ENCODE measurements at regions not wholly inside any gene's neighbourhood (a gene's known extent, or its start where the extent isn't known, plus 50 kb on each side); places are given as distances from the start of the nearest gene placed in this dataset.
A peak's percentile ranks its signal among the peaks of the same experiment; 100 is the strongest.

GRCh38 chrX:40282946-40283660 lies 185.3 kb upstream of the BCOR start:
- H3K4me1 ChIP-seq (ENCODE audit: control insufficient read depth in 3 of 3, insufficient read depth in 2 of 3, low read depth in 1 of 3, low read length in 2 of 3), result peaks cover 0 to 2% (median 0%) of the 10 kb centered on the region in 3 donors
- H3K4me3 ChIP-seq (ENCODE audit: low read depth in 1 of 3, low read length in 3 of 3), result no peak overlapping the region
- 66 to 94% (median 86%) methylated on average over 10 of the region's 10 CpGs for WGBS, 3 donors
- H3K9me3 ChIP-seq (ENCODE audit: control insufficient read depth in 2 of 2, insufficient read depth in 1 of 2, low read depth in 1 of 2, low read length in 1 of 2), result peaks cover 1 to 8% of the 10 kb centered on the region in 2 donors
- DNase-seq (no peak), FAIRE-seq (no peak)
- H3K27me3 ChIP-seq (ENCODE audit: control insufficient read depth in 3 of 3, insufficient read depth in 3 of 3, low read length in 3 of 3), result no peaks in the 10 kb centered on the region
- H3K27ac ChIP-seq (ENCODE audit: low read depth in 1 of 3, low read length in 2 of 3), result no peak overlapping the region
- H3K36me3 ChIP-seq (ENCODE audit: control insufficient read depth in 3 of 3, insufficient read depth in 2 of 3, low read depth in 1 of 3, low read length in 3 of 3), result no peaks in the 10 kb centered on the region

- DNase-seq (no peak), FAIRE-seq (no peak)
- Histone ChIP-seq H3K4me3 (ENCODE audit: low read depth in 1 of 3, low read length in 3 of 3) (no peak overlapping the region), H3K27me3 (ENCODE audit: control insufficient read depth in 3 of 3, insufficient read depth in 3 of 3, low read length in 3 of 3) (no peaks in the 10 kb centered on the region), H3K4me1 (ENCODE audit: control insufficient read depth in 3 of 3, insufficient read depth in 2 of 3, low read depth in 1 of 3, low read length in 2 of 3) (peaks cover 0 to 2% (median 0%) of the 10 kb centered on the region in 3 donors), H3K27ac (ENCODE audit: low read depth in 1 of 3, low read length in 2 of 3) (no peak overlapping the region), H3K9me3 (ENCODE audit: control insufficient read depth in 2 of 2, insufficient read depth in 1 of 2, low read depth in 1 of 2, low read length in 1 of 2) (peaks cover 1 to 8% of the 10 kb centered on the region in 2 donors), H3K36me3 (ENCODE audit: control insufficient read depth in 3 of 3, insufficient read depth in 2 of 3, low read depth in 1 of 3, low read length in 3 of 3) (no peaks in the 10 kb centered on the region)
- 59 to 79% (median 74%) methylated on average over 4 of the region's 4 CpGs for WGBS, 3 donors
These were observed 184.6 kb upstream of the BCOR start for GRCh38 chrX:40282348-40282747.

- no peak overlapping the region for H3K4me3 ChIP-seq (ENCODE audit: low read depth in 1 of 3, low read length in 3 of 3)
- no peaks in the 10 kb centered on the region for H3K27me3 ChIP-seq (ENCODE audit: control insufficient read depth in 3 of 3, insufficient read depth in 3 of 3, low read length in 3 of 3)
- 53 to 71% (median 67%) methylated on average over 4 of the region's 4 CpGs for WGBS, 3 donors
- H3K4me1 ChIP-seq (ENCODE audit: control insufficient read depth in 3 of 3, insufficient read depth in 2 of 3, low read depth in 1 of 3, low read length in 2 of 3), result peaks cover 0 to 2% (median 0%) of the 10 kb centered on the region in 3 donors
- no peak overlapping the region for H3K27ac ChIP-seq (ENCODE audit: low read depth in 1 of 3, low read length in 2 of 3)
- no peaks in the 10 kb centered on the region for H3K36me3 ChIP-seq (ENCODE audit: control insufficient read depth in 3 of 3, insufficient read depth in 2 of 3, low read depth in 1 of 3, low read length in 3 of 3)
- H3K9me3 ChIP-seq (ENCODE audit: control insufficient read depth in 2 of 2, insufficient read depth in 1 of 2, low read depth in 1 of 2, low read length in 1 of 2), result peaks cover 1 to 8% of the 10 kb centered on the region in 2 donors
- DNase-seq (no peak), FAIRE-seq (no peak)
These were observed 183.7 kb upstream of the BCOR start for GRCh38 chrX:40281336-40282005.

GRCh38 chrX:40279762-40280161 lies 182.0 kb upstream of the BCOR start:
- FAIRE-seq (no peak), DNase-seq (no peak)
- no peaks in the 10 kb centered on the region for H3K27me3 ChIP-seq (ENCODE audit: control insufficient read depth in 3 of 3, insufficient read depth in 3 of 3, low read length in 3 of 3)
- H3K27ac ChIP-seq (ENCODE audit: low read depth in 1 of 3, low read length in 2 of 3), result no peak overlapping the region
- WGBS, 3 donors, result 52 to 81% (median 65%) methylated on average over 5 of the region's 5 CpGs
- H3K36me3 ChIP-seq (ENCODE audit: control insufficient read depth in 3 of 3, insufficient read depth in 2 of 3, low read depth in 1 of 3, low read length in 3 of 3), result no peaks in the 10 kb centered on the region
- H3K4me3 ChIP-seq (ENCODE audit: low read depth in 1 of 3, low read length in 3 of 3), result no peak overlapping the region
- peaks cover 0 to 2% (median 0%) of the 10 kb centered on the region in 3 donors for H3K4me1 ChIP-seq (ENCODE audit: control insufficient read depth in 3 of 3, insufficient read depth in 2 of 3, low read depth in 1 of 3, low read length in 2 of 3)
- H3K9me3 ChIP-seq (ENCODE audit: control insufficient read depth in 2 of 2, insufficient read depth in 1 of 2, low read depth in 1 of 2, low read length in 1 of 2), result peaks cover 0 to 8% of the 10 kb centered on the region in 2 donors

GRCh38 chrX:40279091-40279430 lies 181.3 kb upstream of the BCOR start:
- Histone ChIP-seq H3K36me3 (ENCODE audit: control insufficient read depth in 3 of 3, insufficient read depth in 2 of 3, low read depth in 1 of 3, low read length in 3 of 3) (no peaks in the 10 kb centered on the region), H3K27ac (ENCODE audit: low read depth in 1 of 3, low read length in 2 of 3) (no peak overlapping the region), H3K4me3 (ENCODE audit: low read depth in 1 of 3, low read length in 3 of 3) (no peak overlapping the region), H3K4me1 (ENCODE audit: control insufficient read depth in 3 of 3, insufficient read depth in 2 of 3, low read depth in 1 of 3, low read length in 2 of 3) (peaks cover 0 to 2% (median 0%) of the 10 kb centered on the region in 3 donors), H3K9me3 (ENCODE audit: control insufficient read depth in 2 of 2, insufficient read depth in 1 of 2, low read depth in 1 of 2, low read length in 1 of 2) (peaks cover 0 to 7% of the 10 kb centered on the region in 2 donors), H3K27me3 (ENCODE audit: control insufficient read depth in 3 of 3, insufficient read depth in 3 of 3, low read length in 3 of 3) (no peaks in the 10 kb centered on the region)
- DNase-seq (no peak), FAIRE-seq (no peak)
- WGBS, 3 donors, result 56 to 61% (median 60%) methylated on average over 3 of the region's 3 CpGs

GRCh38 chrX:40278340-40279090 lies 180.8 kb upstream of the BCOR start:
- Histone ChIP-seq H3K4me3 (ENCODE audit: low read depth in 1 of 3, low read length in 3 of 3) (no peak overlapping the region), H3K9me3 (ENCODE audit: control insufficient read depth in 2 of 2, insufficient read depth in 1 of 2, low read depth in 1 of 2, low read length in 1 of 2) (peaks cover 0 to 7% of the 10 kb centered on the region in 2 donors), H3K27me3 (ENCODE audit: control insufficient read depth in 3 of 3, insufficient read depth in 3 of 3, low read length in 3 of 3) (no peaks in the 10 kb centered on the region), H3K4me1 (ENCODE audit: control insufficient read depth in 3 of 3, insufficient read depth in 2 of 3, low read depth in 1 of 3, low read length in 2 of 3) (peaks cover 0 to 2% (median 0%) of the 10 kb centered on the region in 3 donors), H3K36me3 (ENCODE audit: control insufficient read depth in 3 of 3, insufficient read depth in 2 of 3, low read depth in 1 of 3, low read length in 3 of 3) (no peaks in the 10 kb centered on the region), H3K27ac (ENCODE audit: low read depth in 1 of 3, low read length in 2 of 3) (peak overlapping the region in 1 of 3 donors; percentile 39)
- WGBS, 3 donors, result 55 to 60% (median 55%) methylated on average over 10 of the region's 10 CpGs
- FAIRE-seq, result no peak
- DNase-seq, result peak; percentile 27 to 32

- H3K4me1 ChIP-seq (ENCODE audit: control insufficient read depth in 3 of 3, insufficient read depth in 2 of 3, low read depth in 1 of 3, low read length in 2 of 3), result peaks cover 0 to 4% (median 2%) of the 10 kb centered on the region in 3 donors
- H3K36me3 ChIP-seq (ENCODE audit: control insufficient read depth in 3 of 3, insufficient read depth in 2 of 3, low read depth in 1 of 3, low read length in 3 of 3), result no peaks in the 10 kb centered on the region
- DNase-seq, result no peak
- H3K9me3 ChIP-seq (ENCODE audit: control insufficient read depth in 2 of 2, insufficient read depth in 1 of 2, low read depth in 1 of 2, low read length in 1 of 2), result peaks cover 0 to 7% of the 10 kb centered on the region in 2 donors
- 78 to 85% (median 82%) methylated on average over 3 of the region's 3 CpGs for WGBS, 3 donors
- H3K27me3 ChIP-seq (ENCODE audit: control insufficient read depth in 3 of 3, insufficient read depth in 3 of 3, low read length in 3 of 3), result no peaks in the 10 kb centered on the region
- no peak overlapping the region for H3K27ac ChIP-seq (ENCODE audit: low read depth in 1 of 3, low read length in 2 of 3)
- H3K4me3 ChIP-seq (ENCODE audit: low read depth in 1 of 3, low read length in 3 of 3), result no peak overlapping the region
- no peak for FAIRE-seq
These were observed 179.9 kb upstream of the BCOR start for GRCh38 chrX:40277672-40278071.

- H3K4me1 ChIP-seq (ENCODE audit: control insufficient read depth in 3 of 3, insufficient read depth in 2 of 3, low read depth in 1 of 3, low read length in 2 of 3), result peaks cover 0 to 6% (median 0%) of the 10 kb centered on the region in 3 donors
- no peak overlapping the region for H3K4me3 ChIP-seq (ENCODE audit: low read depth in 1 of 3, low read length in 3 of 3)
- no peaks in the 10 kb centered on the region for H3K27me3 ChIP-seq (ENCODE audit: control insufficient read depth in 3 of 3, insufficient read depth in 3 of 3, low read length in 3 of 3)
- DNase-seq, result peak in 1 of 2 donors; percentile 23
- 52 to 73% (median 72%) methylated on average over 13 to 15 of the region's 15 CpGs for WGBS, 3 donors
- H3K36me3 ChIP-seq (ENCODE audit: control insufficient read depth in 3 of 3, insufficient read depth in 2 of 3, low read depth in 1 of 3, low read length in 3 of 3), result no peaks in the 10 kb centered on the region
- no peak for FAIRE-seq
- H3K9me3 ChIP-seq (ENCODE audit: control insufficient read depth in 2 of 2, insufficient read depth in 1 of 2, low read depth in 1 of 2, low read length in 1 of 2), result peaks cover 0 to 12% of the 10 kb centered on the region in 2 donors
- H3K27ac ChIP-seq (ENCODE audit: low read depth in 1 of 3, low read length in 2 of 3), result peak overlapping the region in 1 of 3 donors; percentile 11
These were observed 175.7 kb upstream of the BCOR start for GRCh38 chrX:40273356-40274050.
